Activated naive CD8-positive, alpha-beta T cell treated with anti-CD3 and anti-CD28 coated beads, Interleukin-2, amount 50 U/mL, for 16 hours (primary cell): ENCODE measurements at regions not wholly inside any gene's neighbourhood (a gene's known extent, or its start where the extent isn't known, plus 50 kb on each side); places are given as distances from the start of the nearest gene placed in this dataset.
"Not testable (repeated sequence)": the region's sequence is repeated elsewhere in the genome, so short reads cannot be mapped to it uniquely, and the experiment has no call there.

Experiments used
- DNase-seq: peaks from one replicate; pipeline ENCODE4 v3.0.0-alpha.2; 2020; ENCODE audit warnings: low read depth, low spot score

DNA sequence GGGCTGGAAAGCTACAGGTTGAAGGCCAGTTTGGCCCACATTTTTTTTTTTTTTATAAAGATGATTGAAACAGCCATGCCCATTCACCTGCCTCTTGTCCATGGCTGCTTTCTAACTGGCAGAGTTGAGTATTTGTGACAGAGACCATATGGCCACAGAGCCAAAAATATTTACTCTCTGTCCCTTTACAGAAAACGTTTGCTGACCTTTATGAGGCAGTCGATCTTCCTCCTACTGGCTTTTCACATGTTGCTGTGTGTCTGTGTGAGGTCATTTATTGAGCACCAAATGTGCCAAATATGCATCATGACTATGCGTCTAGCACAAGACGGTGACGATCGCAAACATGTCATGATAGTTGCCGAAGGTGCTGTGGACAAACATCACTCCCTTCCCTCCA, 200.6 kb upstream of the FRG1 start:
- DNase-seq: not testable (repeated sequence)

DNA sequence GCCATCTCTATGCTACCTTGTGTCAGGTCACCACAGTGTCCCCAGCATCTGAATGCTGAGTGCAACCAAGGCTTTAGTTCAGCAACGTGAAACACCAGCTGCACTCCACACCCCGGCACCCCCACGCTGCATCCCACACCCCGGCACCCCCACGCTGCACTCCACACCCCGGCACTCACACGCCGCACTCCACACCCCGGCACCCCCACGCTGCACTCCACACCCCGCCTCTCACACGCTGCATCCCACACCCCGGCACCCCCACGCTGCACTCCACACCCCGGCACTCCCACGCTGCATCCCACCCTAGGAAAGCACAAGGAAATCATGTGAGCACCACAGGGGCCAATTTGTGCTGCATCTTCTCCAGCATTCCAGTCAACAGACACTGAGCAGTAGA, 199.8 kb upstream of the FRG1 start:
- DNase-seq: no peak

DNA sequence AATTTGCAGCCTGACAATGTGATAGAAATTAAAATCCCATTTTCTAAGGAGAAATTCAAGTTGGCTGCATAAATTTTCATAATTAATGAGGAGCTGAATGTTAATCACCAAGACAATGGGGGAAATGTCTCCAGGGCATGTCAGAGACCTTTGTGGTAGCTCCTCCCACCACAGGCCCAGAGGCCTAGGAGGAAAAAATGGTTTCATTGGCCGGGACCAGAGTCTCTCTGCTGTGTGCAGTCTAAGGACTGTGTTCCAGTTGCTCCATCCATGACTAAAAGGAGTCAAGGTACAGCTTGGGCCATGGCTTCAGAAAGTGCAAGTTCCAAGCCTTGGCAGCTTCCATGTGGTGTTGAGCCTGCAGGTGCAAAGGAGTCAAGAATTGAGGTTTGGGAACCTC, 187.6 kb upstream of the FRG1 start:
- DNase-seq: not testable (repeated sequence)

DNA sequence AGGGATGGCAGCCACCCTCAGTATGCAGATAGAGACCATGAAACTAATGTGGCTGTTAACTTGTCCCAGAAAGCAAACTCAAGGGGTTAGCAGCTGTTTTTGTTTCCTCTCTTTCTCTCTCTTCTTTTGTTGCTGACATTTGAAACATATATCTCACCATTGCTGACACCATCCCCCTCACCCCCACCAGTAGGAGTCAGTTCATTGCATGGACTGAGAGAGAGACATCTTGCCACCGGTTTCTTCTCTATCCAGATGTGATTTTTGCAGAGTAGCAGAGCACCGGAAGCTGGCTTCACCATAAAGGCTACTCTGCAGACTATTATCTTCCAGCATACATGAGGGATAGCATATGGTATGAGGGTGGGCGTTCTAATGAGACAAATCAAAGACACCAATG, 177.1 kb upstream of the FRG1 start:
- no peak for DNase-seq

DNA sequence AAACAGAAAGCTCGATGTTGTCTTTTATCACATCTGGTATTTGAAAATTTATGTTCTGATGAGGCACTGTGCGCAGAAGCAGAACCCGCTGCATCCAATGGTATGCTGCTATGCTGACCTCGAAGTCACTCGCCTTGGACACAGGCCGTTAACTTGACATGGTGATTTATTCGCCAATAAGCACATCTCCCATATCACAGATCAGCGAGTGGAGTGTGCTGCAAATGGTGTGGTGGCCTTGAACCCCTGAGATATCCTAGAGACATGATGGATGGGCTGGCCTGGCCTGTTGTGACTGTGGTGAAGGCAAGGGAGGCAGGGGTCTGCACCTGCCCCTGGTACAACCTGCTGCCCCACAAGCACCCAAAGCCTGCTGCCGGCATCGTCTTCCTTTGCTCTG, 175.4 kb upstream of the FRG1 start:
- no peak for DNase-seq

DNA sequence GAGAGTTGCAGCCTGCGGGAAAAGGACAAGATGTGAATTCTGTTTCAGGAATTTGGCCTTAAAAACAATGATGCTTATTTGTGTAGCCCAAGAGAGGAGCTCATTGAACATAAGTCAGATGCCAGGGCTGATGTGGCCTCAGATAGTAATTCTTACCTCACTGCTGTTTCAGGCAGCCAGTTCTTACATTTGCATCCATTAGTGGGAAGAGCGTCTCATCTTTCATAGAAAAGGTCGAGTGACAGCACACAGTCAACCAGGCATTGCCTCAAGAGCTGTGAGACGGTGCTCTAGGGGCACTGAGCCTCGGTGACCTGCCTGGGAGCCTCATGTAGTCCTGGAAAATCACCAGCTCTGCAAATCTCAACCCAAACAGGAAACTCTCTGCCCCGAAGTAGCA, 174.9 kb upstream of the FRG1 start:
- DNase-seq: no peak

DNA sequence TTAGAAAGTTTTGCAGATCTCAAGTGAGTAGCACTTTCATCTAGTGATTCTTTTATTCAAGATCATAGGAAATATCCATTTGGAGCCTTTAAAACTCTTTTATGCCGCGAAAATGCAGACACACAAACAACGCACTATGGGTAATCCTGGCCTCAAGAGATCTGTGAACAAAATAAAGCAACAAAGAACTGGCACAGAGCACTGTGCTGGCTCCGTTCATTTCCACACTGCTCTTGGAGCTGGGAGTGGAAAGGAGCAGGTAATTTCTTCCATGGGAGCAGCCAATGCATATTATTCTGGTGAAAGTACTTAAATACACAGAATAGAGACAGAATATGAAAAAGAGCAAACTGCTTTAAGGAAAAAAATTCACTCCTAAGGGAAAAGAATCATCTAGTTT, 172.7 kb upstream of the FRG1 start:
- no peak for DNase-seq

DNA sequence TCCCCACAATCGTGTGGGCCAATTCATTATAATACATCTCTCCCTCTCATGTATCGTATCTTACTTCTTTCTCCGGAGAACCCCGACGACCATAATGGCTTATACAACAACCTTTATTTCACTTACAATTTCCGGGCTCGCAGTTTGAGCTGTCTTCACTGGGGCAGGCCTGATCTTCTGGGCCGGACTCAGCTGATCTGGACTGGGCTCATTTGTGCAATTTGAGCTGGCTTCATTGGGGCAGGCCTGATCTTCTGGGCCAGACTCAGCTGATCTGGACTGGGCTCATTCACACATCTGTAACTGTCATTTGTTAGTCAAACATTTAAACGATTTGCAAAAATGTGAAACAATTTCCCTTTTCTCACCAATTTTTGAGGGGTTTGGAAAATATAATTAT, 171.5 kb upstream of the FRG1 start:
- DNase-seq: no peak

DNA sequence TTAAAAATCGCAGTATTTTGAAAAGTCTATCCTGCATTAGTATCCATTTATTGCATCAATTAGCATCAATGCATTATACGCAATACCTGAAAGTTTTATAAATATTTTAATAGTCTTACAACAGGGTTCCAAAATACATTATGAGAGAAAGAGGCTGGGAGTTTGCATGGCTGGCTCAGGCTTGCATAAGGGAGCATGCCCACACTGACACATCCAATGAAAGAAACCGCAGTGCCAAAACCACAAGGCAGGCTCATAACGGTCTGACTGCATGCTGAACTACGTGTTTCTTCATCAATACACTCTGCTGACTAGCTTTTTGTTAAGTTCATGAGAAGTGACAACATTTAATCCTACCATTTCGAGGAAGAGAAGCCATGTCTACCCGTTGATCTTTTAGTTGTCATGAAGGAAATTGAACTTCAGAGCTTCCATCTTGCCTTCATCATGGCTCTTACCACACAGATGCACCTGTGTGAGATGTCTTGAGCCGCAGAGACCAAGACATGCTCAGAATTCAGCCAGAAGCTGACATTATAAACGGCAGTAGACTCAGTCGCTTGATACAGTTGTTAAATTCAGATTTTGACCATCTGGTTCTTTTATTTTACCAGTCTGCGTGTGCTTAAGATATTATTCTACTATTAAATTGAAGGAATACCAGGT, 168.8 kb upstream of the FRG1 start:
- no peak for DNase-seq

DNA sequence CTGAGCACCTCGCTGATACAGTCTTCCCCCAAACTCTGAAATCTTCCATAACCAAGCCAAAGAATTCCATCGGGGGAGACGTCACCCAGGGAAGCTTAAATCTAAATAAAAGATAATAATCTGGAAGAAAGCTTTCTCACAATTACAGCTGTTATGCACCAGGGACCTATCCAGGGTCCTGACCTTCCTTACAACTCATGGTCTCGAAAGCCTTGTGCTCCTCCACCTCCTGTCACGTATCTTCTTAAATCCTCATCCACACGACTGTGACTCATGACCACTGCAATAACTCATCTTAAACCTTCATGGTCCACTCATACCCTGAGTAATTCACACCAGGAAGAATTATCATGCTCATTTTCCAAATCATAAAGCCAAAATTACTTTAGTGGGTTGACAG, 166.8 kb upstream of the FRG1 start:
- DNase-seq: no peak

DNA sequence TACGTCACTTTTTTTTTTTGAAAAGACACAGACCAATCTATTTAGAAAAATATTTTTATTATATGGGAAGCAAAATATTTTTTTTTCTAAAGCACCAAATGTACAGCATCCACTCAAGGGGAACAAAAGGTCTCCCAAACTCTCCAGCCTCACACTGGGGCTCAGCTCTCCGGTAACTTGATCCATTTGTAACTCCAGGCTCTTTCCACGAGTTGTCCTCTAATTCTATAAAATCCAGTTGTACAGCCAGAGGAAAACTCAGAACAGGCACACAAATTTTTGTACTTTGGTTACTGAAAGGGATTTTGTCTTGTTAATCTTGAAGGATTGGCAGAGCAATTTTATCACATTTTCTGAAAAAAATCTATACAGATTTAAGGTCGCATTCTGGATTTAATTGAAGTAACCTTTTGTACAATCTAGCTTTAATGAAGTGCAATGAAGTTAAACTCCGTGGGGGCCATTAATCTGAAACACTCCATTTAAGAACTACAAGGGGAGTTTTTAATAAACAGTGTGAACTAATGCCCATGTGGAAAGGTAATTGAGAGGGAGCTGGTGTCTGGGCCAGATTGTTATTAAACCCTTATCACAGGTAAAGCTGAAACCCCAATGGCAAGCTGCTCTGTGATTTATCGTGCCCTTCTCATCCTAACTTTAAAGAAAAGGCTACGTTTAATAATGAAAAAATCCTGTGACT, 161.2 kb upstream of the FRG1 start:
- DNase-seq: no peak

DNA sequence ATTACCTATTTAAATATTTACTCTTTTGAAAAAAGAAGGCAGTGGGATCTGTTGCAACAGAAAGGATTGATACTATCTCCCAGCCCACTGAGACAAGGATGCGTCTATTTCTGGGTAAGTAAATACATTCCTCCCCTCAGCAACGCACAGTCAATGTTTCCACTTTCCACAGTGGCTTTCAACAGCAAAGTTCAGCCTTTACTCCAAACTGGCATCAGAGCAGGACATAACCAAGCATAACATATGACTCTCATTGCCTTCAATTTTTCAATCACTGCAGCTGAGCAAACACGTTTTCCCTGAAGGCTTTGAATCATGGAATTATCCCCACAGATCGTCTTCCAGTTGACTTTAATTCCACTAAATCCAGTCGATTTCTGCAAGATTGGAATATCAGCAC, 160.3 kb upstream of the FRG1 start:
- no peak for DNase-seq

DNA sequence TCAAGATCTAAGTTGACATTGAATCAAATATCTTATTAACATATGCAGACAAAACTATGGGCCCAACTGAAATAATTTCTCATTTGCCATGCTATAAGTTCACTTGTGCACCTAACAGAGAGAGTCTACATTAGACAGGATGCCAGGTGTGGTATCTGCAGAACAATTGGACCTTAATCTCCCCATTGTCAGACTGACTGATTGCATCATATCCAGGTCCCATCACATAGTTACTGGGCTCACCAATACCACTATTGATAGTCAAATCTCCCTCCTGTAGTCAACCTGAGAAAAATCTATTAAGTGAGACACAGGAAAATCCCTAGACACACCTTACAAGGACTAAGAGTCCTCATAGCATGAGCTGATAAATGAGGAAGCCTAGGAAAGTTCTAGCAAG, 156.0 kb upstream of the FRG1 start:
- no peak for DNase-seq

DNA sequence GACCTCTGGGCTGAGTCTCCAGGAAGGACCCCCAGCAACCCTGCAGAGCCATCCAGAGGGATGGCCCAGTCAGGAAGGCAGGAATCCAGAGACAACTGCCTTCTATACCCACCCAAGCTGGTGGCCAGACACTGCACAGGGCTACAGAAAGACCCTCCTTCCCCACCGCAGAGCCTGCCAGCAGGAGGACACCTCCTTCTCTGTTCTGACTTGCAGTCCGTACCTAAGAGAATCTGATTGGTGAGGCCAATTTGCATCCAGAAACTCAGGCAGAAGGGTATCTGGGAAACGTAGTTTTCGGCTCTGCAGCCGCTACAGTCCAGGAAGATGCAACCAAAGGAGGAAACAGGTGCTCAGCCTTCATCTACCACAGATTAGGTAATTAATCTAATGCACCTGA, 155.4 kb upstream of the FRG1 start:
- DNase-seq: no peak

DNA sequence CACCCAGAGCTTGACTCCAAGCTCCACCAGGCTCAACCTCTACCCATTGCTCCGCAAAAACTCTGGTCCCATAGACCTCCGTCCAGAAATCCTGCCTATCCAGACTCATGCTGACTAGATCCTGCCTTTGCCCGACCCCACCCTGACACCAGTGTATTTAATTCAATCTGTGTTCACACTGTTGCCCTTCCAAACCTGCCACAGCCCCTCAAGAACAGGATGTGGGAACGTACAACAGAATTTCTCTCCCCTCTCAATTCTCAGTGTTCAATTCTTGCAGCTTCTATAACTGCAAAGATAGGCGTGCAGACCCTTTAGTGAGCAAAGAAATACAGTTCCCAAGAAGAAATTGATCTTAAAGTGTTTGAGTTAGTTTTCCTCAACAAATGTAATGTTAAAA, 154.2 kb upstream of the FRG1 start:
- DNase-seq: no peak

DNA sequence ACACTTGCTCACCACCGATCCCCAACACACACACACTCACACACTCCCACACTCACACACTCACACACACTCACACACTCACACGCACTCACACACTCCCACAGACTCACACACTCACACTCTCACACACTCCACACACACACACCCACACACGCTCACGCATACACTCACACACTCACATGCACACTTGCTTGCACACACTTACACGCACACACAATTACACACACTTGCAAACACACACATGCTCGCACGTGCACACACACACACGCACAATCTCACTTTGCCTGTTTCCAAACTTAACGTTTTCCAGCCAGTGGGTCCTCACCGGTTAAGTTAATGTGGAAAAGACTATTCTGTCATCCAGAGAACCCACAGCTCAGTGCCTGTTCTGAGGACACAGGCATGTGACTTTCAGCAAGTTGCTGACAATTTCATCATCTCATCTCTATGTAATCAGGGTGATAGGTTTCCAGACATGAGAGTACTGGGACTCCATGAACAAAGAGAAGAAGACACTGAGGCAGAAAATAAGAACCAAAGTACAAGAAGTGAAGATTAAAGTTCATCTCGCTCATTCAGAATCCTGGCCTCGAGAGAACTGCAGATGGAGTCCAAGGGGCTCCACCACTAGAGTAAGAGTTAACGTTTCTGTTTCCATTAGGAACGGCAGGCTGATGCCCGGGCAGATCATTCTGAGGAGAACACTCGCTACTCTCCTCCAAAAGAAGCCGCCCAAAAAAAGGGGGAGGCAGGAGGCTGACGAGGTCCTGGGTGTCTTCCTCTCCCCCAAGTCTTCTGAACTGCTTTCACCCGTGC, 153.2 kb upstream of the FRG1 start:
- DNase-seq: no peak

DNA sequence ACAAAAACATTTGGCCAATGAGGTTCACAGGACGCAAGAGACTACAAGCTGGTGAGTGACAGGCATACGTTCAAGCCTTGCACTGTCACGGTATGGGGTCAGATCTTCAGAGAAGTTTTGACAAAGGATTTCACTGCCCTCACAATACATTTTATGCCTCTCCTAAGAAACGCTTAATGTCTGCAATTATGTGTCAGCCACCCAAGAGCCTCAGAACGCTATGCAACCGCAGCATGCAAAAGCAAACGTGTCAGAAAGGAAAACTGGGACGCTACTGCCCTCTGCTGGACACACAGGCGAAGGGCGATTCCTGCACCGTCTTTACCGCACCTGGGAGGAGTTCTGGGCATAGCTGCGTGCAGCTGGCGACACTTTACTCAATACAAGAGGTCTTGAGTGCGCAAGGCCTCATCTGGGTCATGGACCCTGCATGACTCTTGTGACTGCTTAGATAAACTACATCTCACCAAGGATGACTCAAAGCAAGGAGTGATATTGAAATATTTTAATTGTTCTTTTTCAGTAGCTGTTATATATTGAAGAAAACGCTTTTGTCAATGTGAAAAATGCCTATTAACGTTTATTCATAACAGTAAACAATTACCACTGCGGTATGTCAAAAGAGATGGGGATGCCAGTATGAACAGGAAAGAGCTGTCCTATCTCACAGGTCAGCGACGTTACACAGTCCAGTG, 147.6 kb upstream of the FRG1 start:
- no peak for DNase-seq

DNA sequence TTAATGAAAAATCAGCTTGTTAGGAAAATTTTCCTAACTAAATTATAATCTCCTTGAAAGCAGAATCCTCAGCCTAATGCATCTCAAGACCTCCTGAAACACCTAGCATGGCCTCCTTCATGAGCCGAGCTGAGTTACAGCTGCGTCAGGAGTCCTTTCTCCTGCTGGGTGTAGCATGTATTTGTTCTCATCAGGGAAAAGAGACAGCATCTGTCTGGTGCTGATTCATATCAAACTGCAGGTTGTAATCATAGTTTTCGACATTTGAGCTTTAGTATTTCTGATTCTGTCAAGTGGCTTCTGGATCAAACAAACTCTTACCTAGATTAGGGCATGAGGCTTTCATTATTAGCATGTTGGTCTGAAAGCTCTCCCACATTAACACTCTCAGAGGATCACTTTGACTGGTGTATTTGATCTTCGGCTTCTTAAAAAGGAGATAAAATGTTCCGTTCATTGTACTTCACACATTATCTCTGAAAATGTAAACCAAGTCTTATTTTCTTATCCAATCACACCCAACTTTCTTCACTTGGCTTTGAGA, 140.1 kb upstream of the FRG1 start:
- DNase-seq: no peak

DNA sequence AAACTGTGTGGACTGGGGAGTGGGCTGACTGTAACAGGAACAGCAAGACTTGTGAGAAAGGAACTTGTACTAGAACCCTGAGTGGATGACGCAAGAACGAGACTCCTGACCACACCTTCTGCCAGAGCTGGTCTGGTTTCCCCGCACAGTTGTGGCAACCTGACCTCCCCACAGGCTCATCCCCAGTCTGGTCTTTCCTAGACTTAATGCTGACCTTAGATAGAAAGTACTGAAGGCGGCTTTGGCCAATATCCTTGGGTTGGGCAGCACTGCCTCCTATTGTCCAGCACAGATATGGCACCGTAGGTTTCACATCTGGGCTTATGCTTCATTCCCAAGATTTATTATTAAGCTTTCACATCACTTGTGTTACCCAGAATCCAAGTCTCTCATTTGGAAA, 137.8 kb upstream of the FRG1 start:
- no peak for DNase-seq

DNA sequence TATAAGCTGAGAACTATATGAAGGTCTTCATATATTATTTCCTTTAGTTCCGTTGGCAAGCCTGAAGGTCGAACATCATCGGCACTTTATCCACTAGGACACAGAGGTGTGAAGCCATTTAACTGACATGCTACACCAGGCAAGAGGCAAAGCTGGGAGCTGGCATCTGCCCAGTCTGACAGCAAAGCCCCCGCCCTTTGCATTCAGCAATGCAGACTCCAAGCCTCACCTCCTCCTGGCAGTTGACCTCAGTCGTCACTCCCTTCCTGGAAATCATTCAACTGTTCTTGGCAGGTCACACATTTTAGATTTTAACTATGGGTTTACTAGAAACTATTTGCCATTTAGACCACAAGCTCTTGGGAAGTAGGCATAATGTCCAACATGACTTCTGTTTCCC, 135.8 kb upstream of the FRG1 start:
- DNase-seq: no peak

DNA sequence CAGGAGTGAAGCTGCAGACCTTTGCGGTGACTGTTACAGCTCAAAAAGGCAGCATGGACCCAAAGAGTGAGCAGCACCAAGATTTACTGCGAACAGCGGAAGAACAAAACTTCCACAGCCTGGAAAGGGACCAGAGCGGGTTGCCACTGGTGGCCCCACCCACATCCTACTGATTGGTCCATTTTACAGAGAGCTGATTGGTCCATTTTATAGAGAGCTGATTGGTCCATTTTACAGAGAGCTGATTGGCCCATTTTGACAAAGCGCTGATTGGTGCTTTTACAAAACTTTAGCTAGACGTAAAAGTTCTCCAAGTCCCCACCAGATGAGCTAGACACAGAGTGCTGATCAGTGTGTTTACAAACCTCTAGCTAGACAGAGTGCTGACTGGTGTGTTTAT, 134.2 kb upstream of the FRG1 start:
- DNase-seq: no peak

DNA sequence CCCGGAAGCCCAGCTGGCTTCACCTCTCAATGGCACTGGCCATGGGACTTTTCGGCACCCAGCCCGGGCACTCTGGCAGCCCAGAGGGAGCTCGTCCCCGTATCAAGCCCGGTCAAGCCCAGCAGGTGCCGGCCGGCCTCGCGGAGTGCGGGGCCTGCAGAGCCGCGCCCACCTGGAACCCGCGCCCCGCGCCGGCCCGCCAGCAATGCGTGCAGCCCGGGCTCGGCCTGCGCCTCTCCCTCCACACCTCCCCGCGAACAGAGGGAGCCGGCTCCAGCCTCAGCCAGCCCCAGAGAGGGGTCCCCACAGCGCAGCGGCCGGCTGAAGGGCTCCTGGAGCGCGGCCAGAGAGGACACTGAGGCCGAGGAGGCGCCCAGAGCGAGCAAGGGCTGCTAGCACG, 133.6 kb upstream of the FRG1 start:
- DNase-seq: no peak
